Erythroblast (primary cell): ENCODE measurements at regions not wholly inside any gene's neighbourhood (a gene's known extent, or its start where the extent isn't known, plus 50 kb on each side); places are given as distances from the start of the nearest gene placed in this dataset.

Source experiments
- GATA1 ChIP-seq: IDR thresholded peaks from 2 replicates; pipeline ENCODE4 v1.6.1; 2011; ENCODE audit warnings: low read depth, mild to moderate bottlenecking, control low read depth, low read length, moderate library complexity
- POLR2A ChIP-seq: IDR thresholded peaks from 2 replicates; pipeline ENCODE4 v1.6.1; 2011; ENCODE audit warnings: mild to moderate bottlenecking, low read length

DNA sequence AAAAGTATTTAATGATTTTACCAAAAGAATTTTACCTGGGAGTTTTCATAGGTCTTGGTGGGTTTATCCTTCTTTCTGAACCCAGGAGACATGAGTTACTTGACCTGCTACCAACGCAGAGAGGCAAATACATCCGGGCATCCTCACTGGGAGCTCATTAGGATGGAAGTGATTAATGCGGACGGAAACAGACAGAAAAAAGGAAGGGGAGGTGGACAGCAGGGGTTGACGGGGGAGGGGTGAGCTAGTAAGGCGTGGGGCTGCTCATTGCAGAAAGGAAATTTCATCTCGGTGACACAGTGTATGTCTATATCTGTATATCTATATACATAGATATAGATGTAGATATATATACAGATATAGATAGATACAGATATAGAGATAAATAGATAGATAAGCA lies 408.2 kb upstream of the ADARB2 start:
- TF ChIP-seq POLR2A (no peak), GATA1 (no peak)
